ENCODE measurements at regions not wholly inside any gene's neighbourhood (a gene's known extent, or its start where the extent isn't known, plus 50 kb on each side); places are given as distances from the start of the nearest gene placed in this dataset.

- 0 out of 2 replicates have a peak overlapping the region, but pooled peaks have one; percentile 3 for H2AFZ ChIP-seq (ENCODE audit: low read length)
- TF ChIP-seq CTCF (conservative IDR thresholded peaks at IDR 0.05; ENCODE audit: low read length), result no peak
- no peak for TF ChIP-seq EZH2phosphoT487 (IDR thresholded peaks at IDR 0.05; ENCODE audit: borderline replicate concordance)
Observed at GRCh38 chr7:31444196-31444595, 69.7 kb upstream of the ITPRID1 start.

GRCh38 chr7:31445686-31446355 lies 68.1 kb upstream of the ITPRID1 start:
- Histone ChIP-seq H3K9ac (ENCODE audit: low read depth, low read length, poor library complexity, severe bottlenecking) (no peak overlapping the region), H3K36me3 (ENCODE audit: insufficient read depth, low read length) (no peaks in the 10 kb centered on the region), H3K9me3 (ENCODE audit: insufficient read depth, low read depth, low read length) (no peaks in the 10 kb centered on the region), H4K20me1 (ENCODE audit: insufficient read depth, low read length, poor library complexity, severe bottlenecking) (no peaks in the 10 kb centered on the region), H3K27me3 (ENCODE audit: insufficient read depth, low read length, poor library complexity, severe bottlenecking) (no peaks in the 10 kb centered on the region), H3K79me2 (ENCODE audit: insufficient read depth, low read length) (no peaks in the 10 kb centered on the region), H3K4me1 (ENCODE audit: insufficient read depth, low read length, poor library complexity, severe bottlenecking) (no peaks in the 10 kb centered on the region), H3K4me3 (ENCODE audit: low read length, poor library complexity, severe bottlenecking) (no peak overlapping the region), H3K9me2 (replicated peaks; ENCODE audit: low read depth, low read length) (no peaks in the 10 kb centered on the region), H2AFZ (ENCODE audit: low read length) (no peak overlapping the region), H3K4me2 (ENCODE audit: low read depth, low read length, poor library complexity, severe bottlenecking) (no peak overlapping the region), H3F3A (ENCODE audit: low read depth) (no peaks in the 10 kb centered on the region)
- TF ChIP-seq CTCF (conservative IDR thresholded peaks at IDR 0.05; ENCODE audit: low read length), result no peak
- TF ChIP-seq EZH2phosphoT487 (IDR thresholded peaks at IDR 0.05; ENCODE audit: borderline replicate concordance), result no peak

More at GRCh38 chr7:31444196-31444595, 69.7 kb upstream of the ITPRID1 start:
- no peaks in the 10 kb centered on the region for H3K36me3 ChIP-seq (ENCODE audit: insufficient read depth, low read length)
- H3K79me2 ChIP-seq (ENCODE audit: insufficient read depth, low read length), result no peaks in the 10 kb centered on the region
- no peaks in the 10 kb centered on the region for H3K9me3 ChIP-seq (ENCODE audit: insufficient read depth, low read depth, low read length)
- H4K20me1 ChIP-seq (ENCODE audit: insufficient read depth, low read length, poor library complexity, severe bottlenecking), result no peaks in the 10 kb centered on the region
- H3K27me3 ChIP-seq (ENCODE audit: insufficient read depth, low read length, poor library complexity, severe bottlenecking), result no peaks in the 10 kb centered on the region
- no peaks in the 10 kb centered on the region for H3K9me2 ChIP-seq (replicated peaks; ENCODE audit: low read depth, low read length)
- no peak overlapping the region for H3K4me2 ChIP-seq (ENCODE audit: low read depth, low read length, poor library complexity, severe bottlenecking)
- no peaks in the 10 kb centered on the region for H3F3A ChIP-seq (ENCODE audit: low read depth)
- H3K4me3 ChIP-seq (ENCODE audit: low read length, poor library complexity, severe bottlenecking), result no peak overlapping the region
- H3K4me1 ChIP-seq (ENCODE audit: insufficient read depth, low read length, poor library complexity, severe bottlenecking), result no peaks in the 10 kb centered on the region
- no peak overlapping the region for H3K9ac ChIP-seq (ENCODE audit: low read depth, low read length, poor library complexity, severe bottlenecking)

GRCh38 chr7:31448649-31449048 lies 65.2 kb upstream of the ITPRID1 start:
- Histone ChIP-seq H3K9ac (ENCODE audit: low read depth, low read length, poor library complexity, severe bottlenecking) (no peak overlapping the region), H3F3A (ENCODE audit: low read depth) (no peaks in the 10 kb centered on the region), H4K20me1 (ENCODE audit: insufficient read depth, low read length, poor library complexity, severe bottlenecking) (no peaks in the 10 kb centered on the region), H3K4me2 (ENCODE audit: low read depth, low read length, poor library complexity, severe bottlenecking) (no peak overlapping the region), H3K4me1 (ENCODE audit: insufficient read depth, low read length, poor library complexity, severe bottlenecking) (no peaks in the 10 kb centered on the region), H3K9me3 (ENCODE audit: insufficient read depth, low read depth, low read length) (no peaks in the 10 kb centered on the region), H3K27me3 (ENCODE audit: insufficient read depth, low read length, poor library complexity, severe bottlenecking) (no peaks in the 10 kb centered on the region), H3K79me2 (ENCODE audit: insufficient read depth, low read length) (no peaks in the 10 kb centered on the region), H3K4me3 (ENCODE audit: low read length, poor library complexity, severe bottlenecking) (no peak overlapping the region), H2AFZ (ENCODE audit: low read length) (no peak overlapping the region), H3K9me2 (replicated peaks; ENCODE audit: low read depth, low read length) (no peaks in the 10 kb centered on the region), H3K36me3 (ENCODE audit: insufficient read depth, low read length) (no peaks in the 10 kb centered on the region)
- TF ChIP-seq CTCF (conservative IDR thresholded peaks at IDR 0.05; ENCODE audit: low read length) (no peak), EZH2phosphoT487 (IDR thresholded peaks at IDR 0.05; ENCODE audit: borderline replicate concordance) (no peak)

Measured in Loucy (cell line).